Heart right ventricle (tissue), 16 donors: ENCODE measurements at regions not wholly inside any gene's neighbourhood (a gene's known extent, or its start where the extent isn't known, plus 50 kb on each side); places are given as distances from the start of the nearest gene placed in this dataset.
"Not testable (repeated sequence)": the region's sequence is repeated elsewhere in the genome, so short reads cannot be mapped to it uniquely, and the experiment has no call there.

Source experiments
- ATAC-seq, 8 donors: fragments of 200-7000 bp; cut with Tn5 transposase; one replicate each; pipeline ENCODE4 v1.9.1; 2020; ENCODE audit warnings: mild to moderate bottlenecking in 8 of 8, moderate library complexity in 8 of 8, moderate number of reproducible peaks in 1 of 8
- DNase-seq, 2 donors: peaks; one replicate each; pipeline ENCODE4 v3.0.0-alpha.2; 2020
- H3K27ac ChIP-seq, 10 donors: fragments of 200-600 bp; sonication (generic) in 2 of 10; one replicate each; pipeline versions ENCODE4 v1.5.0 to v1.8.0; 2020 to 2022; ENCODE audit warnings: mild to moderate bottlenecking in 3 of 10
- H3K27me3 ChIP-seq, 7 donors: fragments of 200-600 bp; one replicate each; pipeline ENCODE4 v1.8.0; 2021 to 2022; ENCODE audit warnings: mild to moderate bottlenecking in 2 of 7
- H3K36me3 ChIP-seq, 9 donors: fragments of 200-600 bp; sonication (generic) in 1 of 9; one replicate each; pipeline versions ENCODE4 v1.5.0 to v1.8.0; 2020 to 2022; ENCODE audit warnings: mild to moderate bottlenecking in 2 of 9
- H3K4me1 ChIP-seq, 9 donors: fragments of 200-600 bp; sonication (generic) in 1 of 9; one replicate each; pipeline versions ENCODE4 v1.5.0 to v1.8.0; 2020 to 2022; ENCODE audit warnings: mild to moderate bottlenecking in 4 of 9
- H3K4me3 ChIP-seq, 10 donors: fragments of 200-600 bp; sonication (generic) in 2 of 10; one replicate each; pipeline versions ENCODE4 v1.5.0 to v1.8.0; 2020 to 2022; ENCODE audit warnings: mild to moderate bottlenecking in 7 of 10, moderate library complexity in 2 of 10
- H3K9me3 ChIP-seq, 11 donors: fragments of 200-600 bp in 10 of 11; sonication (generic) in 2 of 11; one replicate each; pipeline versions ENCODE4 v1.5.0 to v1.8.0; 2013 to 2022; ENCODE audit warnings: mild to moderate bottlenecking in 2 of 11, control low read depth in 1 of 11, moderate library complexity in 1 of 11
- WGBS, 2 donors: extraction: QIAGEN DNeasy Blood & Tissue Kit; methylation state at CpG; one replicate each; pipeline ENCODE4 v1.1.7; 2013; ENCODE audit warnings: inconsistent platforms in 1 of 2; 5-methylcytosine and 5-hydroxymethylcytosine counted together
- intact Hi-C, 10 donors: fragments of 100-400 bp; cut with DNase I; formaldehyde crosslinking; loops; one replicate each; pipeline versions ENCODE4 v1.11.1 to v1.14.2; 2022
- TF ChIP-seq, protein P1 (sequence below), 9 donors: fragments of 200-600 bp; sonication (generic) in 2 of 9; IDR thresholded peaks; one replicate each; pipeline versions ENCODE4 v1.5.0 to v1.8.0; 2021 to 2022; ENCODE audit warnings: antibody characterized with exemption in 9 of 9, mild to moderate bottlenecking in 5 of 9, moderate library complexity in 1 of 9
- donor health status: Arrhythmogenic right ventricular cardiomyopathy.
- donor health status: ischemic (EF 13 %, LVEDD 7.1; RV severe dilation, severe dysfunction).
- donor health status: healthy with polysubstance abuse.
- donor health status: DM: no; HTN: yes; CAD: no.
- donor health status: DM: no; HTN: no; CAD: no.
- donor health status: ischemic (EF 25% LVEDD 6.9; RV normal size, moderate dysfunction).
- donor health status: ischemic (EF 25% LVEDD 5.7; RV mildly dilated, moderate dysfunction).
- donor health status: healthy.
- donor health status: DM: yes; HTN: yes; CAD: no.
- donor health status: Ischemic cardiomyopathy.
- donor health status: ischemic (EF 35%, LVEDD 5.7; RV mildly dilated, moderate dysfunction).
- donor health status: nonischemic (EF 11% LVEDD 7.7; RV severe dilation, severe dysfunction).
- donor health status: DM: yes; HTN: yes; CAD: no.
- donor health status: PGD.
- donor health status: ischemic (EF 29% LVEDD 5.4; RV normal size, mild dysfunction).
- donor health status: nonischemic (EF 23%, LVEDD 6.1; RV moderate dilation, normal function).

DNA sequence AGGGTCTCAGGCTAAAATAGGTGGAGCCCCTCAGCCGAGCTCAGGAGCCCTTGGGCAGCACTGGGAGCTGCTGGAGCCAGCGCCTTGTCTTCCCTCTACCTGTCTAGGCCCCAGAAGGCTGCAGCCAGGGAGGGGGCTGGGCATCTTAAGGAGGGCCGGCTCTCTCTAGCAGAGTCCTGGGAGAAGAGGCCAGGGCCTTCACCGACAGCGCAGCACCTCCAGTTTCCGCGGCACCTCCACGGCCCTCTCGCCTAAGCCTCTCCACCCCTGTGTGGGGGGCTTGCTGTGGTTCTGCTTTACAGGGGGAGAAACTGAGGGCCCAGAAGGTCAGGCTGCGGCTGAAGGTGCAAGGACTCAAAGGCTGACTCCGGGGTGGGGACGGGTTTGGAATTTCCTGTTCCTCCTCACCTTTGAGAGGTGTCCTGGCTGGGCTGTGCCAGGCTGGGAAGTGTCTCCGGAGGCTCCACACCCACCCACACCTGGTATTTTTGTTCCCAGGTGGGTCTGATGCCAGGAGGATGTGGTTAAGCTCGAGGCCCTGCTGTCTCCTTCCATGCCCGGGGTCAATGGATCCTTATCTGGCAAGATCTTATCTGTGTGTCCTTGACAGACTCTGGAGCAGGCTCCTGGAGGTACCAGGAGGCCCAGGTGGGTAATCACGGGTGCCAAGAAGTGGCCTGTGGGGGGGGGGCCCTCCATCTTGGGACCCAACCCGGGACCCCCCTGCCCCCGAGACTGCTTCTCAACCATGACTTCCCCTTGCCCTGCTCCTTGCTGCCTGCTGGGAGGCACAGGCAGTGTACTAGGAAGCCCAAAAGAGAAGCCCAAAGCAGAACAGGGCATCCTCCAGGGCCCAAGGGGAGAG, 95.3 kb upstream of the FGF3 start:
- peaks cover 0 to 27% (median 12%) of the 10 kb centered on the region in 7 donors for H3K27me3 ChIP-seq
- intact Hi-C loops: loop anchor here in 7 of 10 donors (1.0 to 10.0 kb wide), 7 partner anchors 160 to 277 kb away; partner anchors contain the start of gene ANO1 (in 3 of the 7)
- ATAC-seq (no peak), DNase-seq (no peak)
- H3K4me3 ChIP-seq: no peak overlapping the region
- H3K9me3 ChIP-seq: peaks cover 0 to 5% (median 0%) of the 10 kb centered on the region in 11 donors
- WGBS, 2 donors: 73 to 74% methylated on average over 18 of the region's 18 CpGs
- no peaks in the 10 kb centered on the region for H3K36me3 ChIP-seq
- peaks cover 15 to 53% (median 36%) of the 10 kb centered on the region in 9 donors for H3K4me1 ChIP-seq
- TF ChIP-seq, protein P1, sequence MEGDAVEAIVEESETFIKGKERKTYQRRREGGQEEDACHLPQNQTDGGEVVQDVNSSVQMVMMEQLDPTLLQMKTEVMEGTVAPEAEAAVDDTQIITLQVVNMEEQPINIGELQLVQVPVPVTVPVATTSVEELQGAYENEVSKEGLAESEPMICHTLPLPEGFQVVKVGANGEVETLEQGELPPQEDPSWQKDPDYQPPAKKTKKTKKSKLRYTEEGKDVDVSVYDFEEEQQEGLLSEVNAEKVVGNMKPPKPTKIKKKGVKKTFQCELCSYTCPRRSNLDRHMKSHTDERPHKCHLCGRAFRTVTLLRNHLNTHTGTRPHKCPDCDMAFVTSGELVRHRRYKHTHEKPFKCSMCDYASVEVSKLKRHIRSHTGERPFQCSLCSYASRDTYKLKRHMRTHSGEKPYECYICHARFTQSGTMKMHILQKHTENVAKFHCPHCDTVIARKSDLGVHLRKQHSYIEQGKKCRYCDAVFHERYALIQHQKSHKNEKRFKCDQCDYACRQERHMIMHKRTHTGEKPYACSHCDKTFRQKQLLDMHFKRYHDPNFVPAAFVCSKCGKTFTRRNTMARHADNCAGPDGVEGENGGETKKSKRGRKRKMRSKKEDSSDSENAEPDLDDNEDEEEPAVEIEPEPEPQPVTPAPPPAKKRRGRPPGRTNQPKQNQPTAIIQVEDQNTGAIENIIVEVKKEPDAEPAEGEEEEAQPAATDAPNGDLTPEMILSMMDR (IDR thresholded peaks at IDR 0.05): no peak
- H3K27ac ChIP-seq: peak overlapping the region in 8 of 10 donors; percentile 66 to 92 (median 82)

DNA sequence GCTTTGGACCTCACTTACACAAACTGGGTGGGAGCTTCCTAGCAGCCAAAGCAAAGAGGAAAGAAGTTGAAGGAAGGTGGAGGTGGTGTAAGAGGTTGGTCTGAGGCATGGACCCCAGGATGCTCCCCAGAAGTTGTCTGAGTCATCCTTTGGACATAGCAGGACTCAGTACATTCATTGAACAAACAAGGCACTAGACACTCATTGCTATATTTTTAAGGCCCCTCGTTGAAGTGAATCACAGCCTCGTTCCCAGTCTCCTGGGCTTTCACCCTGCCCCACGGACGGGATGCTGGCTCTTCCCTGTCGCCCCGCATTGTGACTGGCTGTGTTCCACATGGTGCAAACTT, 95.9 kb upstream of the FGF3 start:
- peak in 2 of 8 donors; percentile 2 to 13 for ATAC-seq
- H3K27ac ChIP-seq: peak overlapping the region in 9 of 10 donors; percentile 66 to 92 (median 81)
- H3K27me3 ChIP-seq: peaks cover 0 to 23% (median 6%) of the 10 kb centered on the region in 7 donors
- intact Hi-C loops: loop anchor here in 7 of 10 donors (1.0 to 10.0 kb wide), 7 partner anchors 160 to 276 kb away; partner anchors contain the start of gene ANO1 (in 3 of the 7)
- peak overlapping the region in 4 of 10 donors; percentile 4 to 31 (median 26) for H3K4me3 ChIP-seq
- 28 to 34% methylated on average over 6 of the region's 6 CpGs for WGBS, 2 donors
- TF ChIP-seq, protein P1 (IDR thresholded peaks at IDR 0.05): no peak
- peaks cover 13 to 47% (median 33%) of the 10 kb centered on the region in 9 donors for H3K4me1 ChIP-seq
- H3K36me3 ChIP-seq: no peaks in the 10 kb centered on the region
- no peak for DNase-seq
- peaks cover 0 to 5% (median 0%) of the 10 kb centered on the region in 11 donors for H3K9me3 ChIP-seq

GRCh38 chr11:69915501-69916250, 96.5 kb upstream of the FGF3 start:
- H3K36me3 ChIP-seq: no peaks in the 10 kb centered on the region
- H3K27me3 ChIP-seq: peaks cover 0 to 18% (median 4%) of the 10 kb centered on the region in 7 donors
- 9 to 12% methylated on average over 18 of the region's 18 CpGs for WGBS, 2 donors
- H3K4me1 ChIP-seq: peaks cover 13 to 44% (median 32%) of the 10 kb centered on the region in 9 donors
- ATAC-seq (peak; percentile 40 to 72 (median 59)), DNase-seq (peak; percentile 85 to 92)
- TF ChIP-seq, protein P1 (IDR thresholded peaks at IDR 0.05): peak; percentile 79 to 95 (median 90)
- H3K27ac ChIP-seq: peak overlapping the region; percentile 41 to 92 (median 81)
- H3K9me3 ChIP-seq: peaks cover 0 to 5% (median 0%) of the 10 kb centered on the region in 11 donors
- peak overlapping the region in 6 of 10 donors; percentile 4 to 31 (median 24) for H3K4me3 ChIP-seq
- intact Hi-C loops: loop anchor here in 7 of 10 donors (1.0 to 10.0 kb wide), 7 partner anchors 159 to 276 kb away; partner anchors contain the start of gene ANO1 (in 3 of the 7)

DNA sequence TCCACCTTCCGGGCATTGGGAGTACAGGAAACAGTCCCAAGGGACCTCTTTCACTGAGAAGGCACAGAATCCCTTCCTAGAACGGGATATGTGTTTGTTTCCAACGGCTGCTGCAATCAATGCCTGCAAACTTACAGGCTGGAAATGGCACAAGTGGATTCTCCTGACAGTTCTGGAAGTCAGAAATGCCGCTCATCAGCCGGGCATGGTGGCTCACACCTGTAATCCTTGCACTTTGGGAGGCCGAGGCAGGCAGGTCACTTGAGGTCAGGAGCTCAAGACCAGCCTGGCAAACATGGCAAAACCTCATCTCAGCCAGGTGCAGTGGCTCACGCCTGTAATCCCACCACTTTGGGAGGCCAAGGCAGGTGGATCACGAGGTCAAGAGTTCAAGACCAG, 97.0 kb upstream of the FGF3 start:
- Histone ChIP-seq H3K4me3 (peak overlapping the region in 2 of 10 donors; percentile 24 to 25), H3K27ac (peak overlapping the region; percentile 41 to 92 (median 81)), H3K27me3 (peaks cover 0 to 17% (median 0%) of the 10 kb centered on the region in 7 donors), H3K4me1 (peaks cover 13 to 38% (median 32%) of the 10 kb centered on the region in 9 donors)
- ATAC-seq: peak in 3 of 8 donors; percentile 2 to 12 (median 10)
- 45 to 47% methylated on average over 8 of the region's 8 CpGs for WGBS, 2 donors
- not testable (repeated sequence) for H3K36me3 ChIP-seq, DNase-seq, H3K9me3 ChIP-seq
- intact Hi-C loops: loop anchor here in 5 of 10 donors (5.0 to 10.0 kb wide), 5 partner anchors 159 to 196 kb away; partner anchors contain the start of gene ANO1 (in 3 of the 5)
